ENCODE measurements at regions not wholly inside any gene's neighbourhood (a gene's known extent, or its start where the extent isn't known, plus 50 kb on each side); places are given as distances from the start of the nearest gene placed in this dataset.

DNA sequence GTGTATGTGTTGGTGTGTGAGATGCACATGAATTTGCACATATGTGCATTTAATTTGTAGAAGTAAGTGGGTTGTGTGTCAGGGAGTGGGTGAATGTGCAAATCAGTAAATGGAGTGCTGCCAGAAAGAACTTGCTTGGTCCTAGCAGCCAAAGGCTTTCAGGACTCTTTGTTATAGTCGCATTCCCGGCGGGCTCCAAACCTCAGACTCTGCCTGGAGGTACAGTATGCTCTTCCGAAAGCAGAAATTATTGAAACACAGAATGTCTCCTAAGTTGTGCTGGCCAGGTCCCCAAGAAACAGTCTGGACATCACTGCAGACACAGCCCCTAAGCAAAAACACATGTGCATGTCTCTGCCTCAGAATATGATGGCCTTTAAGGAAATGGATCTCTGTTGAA is 232.4 kb downstream of the INSIG2 start:
- TF ChIP-seq YY1 (IDR thresholded peaks at IDR 0.05; ENCODE audit: insufficient read depth, insufficient read length) (no peak), ZNF274 (IDR thresholded peaks at IDR 0.05; ENCODE audit: low read depth, low read length) (no peak), SUZ12 (IDR thresholded peaks at IDR 0.05; ENCODE audit: extremely low read depth, insufficient read depth, insufficient read length) (no peak)

Data from NT2/D1 (cell line).